ENCODE measurements at regions not wholly inside any gene's neighbourhood (a gene's known extent, or its start where the extent isn't known, plus 50 kb on each side); places are given as distances from the start of the nearest gene placed in this dataset.

DNA sequence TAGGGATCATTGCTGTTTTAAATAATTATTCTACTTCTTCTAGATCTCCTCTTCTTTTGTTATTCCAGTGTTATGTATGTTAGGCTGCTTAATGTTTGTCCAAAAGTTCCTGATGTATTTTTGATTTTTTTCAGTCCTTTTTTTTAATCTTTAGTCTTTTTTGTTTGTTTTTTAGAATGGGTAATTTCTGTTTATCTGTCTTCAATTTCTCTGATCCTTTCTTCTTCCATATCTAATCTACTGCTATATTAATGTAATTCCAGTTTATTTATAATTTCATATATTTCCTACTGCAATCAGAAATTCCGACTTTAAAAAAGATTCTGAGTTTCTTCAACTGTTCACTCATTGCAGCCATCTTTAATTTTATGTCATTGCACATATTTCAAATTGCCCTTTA, 452.8 kb upstream of the POT1 start:
- TF ChIP-seq, protein P1, sequence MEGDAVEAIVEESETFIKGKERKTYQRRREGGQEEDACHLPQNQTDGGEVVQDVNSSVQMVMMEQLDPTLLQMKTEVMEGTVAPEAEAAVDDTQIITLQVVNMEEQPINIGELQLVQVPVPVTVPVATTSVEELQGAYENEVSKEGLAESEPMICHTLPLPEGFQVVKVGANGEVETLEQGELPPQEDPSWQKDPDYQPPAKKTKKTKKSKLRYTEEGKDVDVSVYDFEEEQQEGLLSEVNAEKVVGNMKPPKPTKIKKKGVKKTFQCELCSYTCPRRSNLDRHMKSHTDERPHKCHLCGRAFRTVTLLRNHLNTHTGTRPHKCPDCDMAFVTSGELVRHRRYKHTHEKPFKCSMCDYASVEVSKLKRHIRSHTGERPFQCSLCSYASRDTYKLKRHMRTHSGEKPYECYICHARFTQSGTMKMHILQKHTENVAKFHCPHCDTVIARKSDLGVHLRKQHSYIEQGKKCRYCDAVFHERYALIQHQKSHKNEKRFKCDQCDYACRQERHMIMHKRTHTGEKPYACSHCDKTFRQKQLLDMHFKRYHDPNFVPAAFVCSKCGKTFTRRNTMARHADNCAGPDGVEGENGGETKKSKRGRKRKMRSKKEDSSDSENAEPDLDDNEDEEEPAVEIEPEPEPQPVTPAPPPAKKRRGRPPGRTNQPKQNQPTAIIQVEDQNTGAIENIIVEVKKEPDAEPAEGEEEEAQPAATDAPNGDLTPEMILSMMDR (IDR thresholded peaks at IDR 0.05 in 4 of 5, conservative IDR thresholded peaks at IDR 0.05 in 1 of 5): no peak
- no peak for TF ChIP-seq POLR2A (IDR thresholded peaks at IDR 0.05)

Data from gastrocnemius medialis (tissue), 4 donors.